ENCODE measurements at regions not wholly inside any gene's neighbourhood (a gene's known extent, or its start where the extent isn't known, plus 50 kb on each side); places are given as distances from the start of the nearest gene placed in this dataset.

GRCh38 chr10:9709849-9710248, 1307.8 kb upstream of the CELF2 start:
- Histone ChIP-seq H4K20me1 (ENCODE audit: control insufficient read depth, insufficient read depth) (no peaks in the 10 kb centered on the region), H3K27me3 (replicated peaks in 1 of 2; ENCODE audit: control insufficient read depth in 2 of 2, insufficient read depth in 2 of 2, low read length in 1 of 2) (no peaks in the 10 kb centered on the region), H3K27ac (ENCODE audit: control insufficient read depth, insufficient read depth) (no peak overlapping the region), H3K9ac (ENCODE audit: control insufficient read depth, insufficient read depth, low read length) (no peak overlapping the region), H3K79me2 (ENCODE audit: control insufficient read depth, insufficient read depth, low read length) (no peaks in the 10 kb centered on the region), H2AFZ (ENCODE audit: control insufficient read depth, low read depth, low read length) (no peak overlapping the region), H3K9me3 (replicated peaks; ENCODE audit: control insufficient read depth, insufficient read depth, low read length) (no peaks in the 10 kb centered on the region; the same call in 2 of the 3 replicates), H3K4me1 (ENCODE audit: control insufficient read depth, insufficient read depth, low read length) (no peaks in the 10 kb centered on the region), H3K4me2 (ENCODE audit: control insufficient read depth, insufficient read depth) (no peak overlapping the region), H3K4me3 (no peak overlapping the region), H3K36me3 (ENCODE audit: control insufficient read depth in 2 of 2, insufficient read depth in 2 of 2, low read length in 1 of 2) (no peaks in the 10 kb centered on the region)
- TF ChIP-seq ZNF274 (IDR thresholded peaks at IDR 0.05; ENCODE audit: insufficient read depth, insufficient read length) = no peak
- TF ChIP-seq SIN3A (IDR thresholded peaks at IDR 0.05; ENCODE audit: low read depth, low read length) = no peak
- TF ChIP-seq EP300 (IDR thresholded peaks at IDR 0.05; ENCODE audit: borderline replicate concordance in 1 of 2, control insufficient read depth in 1 of 2, low read depth in 2 of 2, low read length in 2 of 2) = no peak
- no peak for TF ChIP-seq MEF2A (IDR thresholded peaks at IDR 0.05; ENCODE audit: insufficient read depth, low read depth, low read length)
- in situ Hi-C loops (cut with MboI) = no loop called here
- ChIA-PET RAD21 (ENCODE audit: unreplicated experiment) (no interaction called here), POLR2A (no interaction called here), SMC1A (ENCODE audit: uncharacterized antibody, unreplicated experiment) (interaction anchor here (0.6 kb wide), 1 partner anchor 10 kb away, joined by 4 read pairs; no protein-coding TSS in a partner anchor), CTCF (no interaction called here)
- DNase-seq (ENCODE audit: low read depth, low spot score) (no peak), ATAC-seq (no peak), FAIRE-seq (no peak)
- intact Hi-C loops (cut with micrococcal nuclease; ENCODE audit: unreplicated experiment) = no loop called here
- no TSS peak for BruUV-seq (replicated peaks)
- WGBS (ENCODE audit: insufficient coverage, insufficient replicate concordance, low lambda C conversion rate, missing lambda C conversion rate) = 10% methylated on average over 3 of the region's 3 CpGs

- no peaks in the 10 kb centered on the region for H3K27me3 ChIP-seq (replicated peaks in 1 of 2; ENCODE audit: control insufficient read depth in 2 of 2, insufficient read depth in 2 of 2, low read length in 1 of 2)
- ATAC-seq (no peak), FAIRE-seq (no peak), DNase-seq (ENCODE audit: low read depth, low spot score) (no peak)
- H4K20me1 ChIP-seq (ENCODE audit: control insufficient read depth, insufficient read depth) = no peaks in the 10 kb centered on the region
- no peaks in the 10 kb centered on the region for H3K36me3 ChIP-seq (ENCODE audit: control insufficient read depth in 2 of 2, insufficient read depth in 2 of 2, low read length in 1 of 2)
- H3K9ac ChIP-seq (ENCODE audit: control insufficient read depth, insufficient read depth, low read length) = no peak overlapping the region
- ChIA-PET RAD21 (ENCODE audit: unreplicated experiment) (no interaction called here), POLR2A (no interaction called here), CTCF (no interaction called here), SMC1A (ENCODE audit: uncharacterized antibody, unreplicated experiment) (interaction anchor here (0.6 to 0.7 kb wide), 2 partner anchors 1081 to 1826 kb away, joined by 3 read pairs; no protein-coding TSS in a partner anchor)
- H3K4me3 ChIP-seq = no peak overlapping the region
- H3K79me2 ChIP-seq (ENCODE audit: control insufficient read depth, insufficient read depth, low read length) = no peaks in the 10 kb centered on the region
- H3K4me1 ChIP-seq (ENCODE audit: control insufficient read depth, insufficient read depth, low read length) = no peaks in the 10 kb centered on the region
- no peaks in the 10 kb centered on the region; the same call in 2 of the 3 replicates for H3K9me3 ChIP-seq (replicated peaks; ENCODE audit: control insufficient read depth, insufficient read depth, low read length)
- intact Hi-C loops (cut with micrococcal nuclease; ENCODE audit: unreplicated experiment) (no loop called here), in situ Hi-C loops (cut with MboI) (no loop called here)
- no peak overlapping the region for H3K27ac ChIP-seq (ENCODE audit: control insufficient read depth, insufficient read depth)
- no peak overlapping the region for H2AFZ ChIP-seq (ENCODE audit: control insufficient read depth, low read depth, low read length)
- BruUV-seq (replicated peaks) = no TSS peak
- no peak overlapping the region for H3K4me2 ChIP-seq (ENCODE audit: control insufficient read depth, insufficient read depth)
- no peak for TF ChIP-seq SUZ12 (IDR thresholded peaks at IDR 0.05; ENCODE audit: unreplicated experiment)
- no peak for TF ChIP-seq IRF4 (IDR thresholded peaks at IDR 0.05; ENCODE audit: low read depth, low read length)
- TF ChIP-seq CHD4 (IDR thresholded peaks at IDR 0.05) = no peak
- TF ChIP-seq TBL1XR1 (IDR thresholded peaks at IDR 0.05; ENCODE audit: low read depth, low read length) = no peak
- TF ChIP-seq NR2C1 (IDR thresholded peaks at IDR 0.05) = no peak
- TF ChIP-seq POU2F2 (IDR thresholded peaks at IDR 0.05; ENCODE audit: borderline replicate concordance, low read depth, low read length) = no peak
- TF ChIP-seq CBFB (IDR thresholded peaks at IDR 0.05; ENCODE audit: low read depth) = no peak
- no peak for TF ChIP-seq ZNF687 (IDR thresholded peaks at IDR 0.05)
- no peak for TF ChIP-seq TAF1 (IDR thresholded peaks at IDR 0.05; ENCODE audit: borderline replicate concordance, low read depth, low read length)
- no peak for TF ChIP-seq CTCF (IDR thresholded peaks at IDR 0.05 in 2 of 3, conservative IDR thresholded peaks at IDR 0.05 in 1 of 3; ENCODE audit: control insufficient read depth in 2 of 3, extremely low read depth in 1 of 3, insufficient read depth in 1 of 3, low read depth in 3 of 3, low read length in 3 of 3)
Observed at GRCh38 chr10:9712393-9712792, 1305.3 kb upstream of the CELF2 start.
